Bronchial epithelial cell (primary cell): ENCODE measurements at regions not wholly inside any gene's neighbourhood (a gene's known extent, or its start where the extent isn't known, plus 50 kb on each side); places are given as distances from the start of the nearest gene placed in this dataset.

Experiments used
- DNase-seq: peaks from one replicate; pipeline ENCODE4 v3.0.0-alpha.2; 2010; ENCODE audit warnings: low read depth
- FAIRE-seq: peaks from 2 replicates; lab custom pipeline; 2011; peaks lifted over from hg19 to GRCh38; lab: Jason Lieb, UNC
- H3K27me3 ChIP-seq: 2 replicates; pipeline ENCODE4 v1.5.1; 2011; ENCODE audit warnings: low read length; ENCODE audit not compliant: control insufficient read depth, insufficient read depth
- H3K36me3 ChIP-seq: 2 replicates; pipeline ENCODE4 v1.5.1; 2011; ENCODE audit warnings: low read length; ENCODE audit not compliant: control insufficient read depth, insufficient read depth
- H3K4me3 ChIP-seq: 2 replicates; pipeline ENCODE4 v1.5.1; 2011; ENCODE audit warnings: mild to moderate bottlenecking, low read depth, low read length, control low read depth
- CTCF ChIP-seq: IDR thresholded peaks from 2 replicates; pipeline ENCODE4 v1.5.1; 2011; ENCODE audit warnings: mild to moderate bottlenecking, moderate library complexity, low read length, control low read depth, inconsistent platforms; ENCODE audit not compliant: insufficient read depth, severe bottlenecking

GRCh38 chr6:142624978-142625715 lies 319.8 kb downstream of the HIVEP2 start:
- DNase-seq = peak; percentile 72
- FAIRE-seq = no peak
- H3K4me3 ChIP-seq = no peak overlapping the region
- H3K36me3 ChIP-seq = no peaks in the 10 kb centered on the region
- H3K27me3 ChIP-seq = no peaks in the 10 kb centered on the region
- no peak for TF ChIP-seq CTCF

- DNase-seq (no peak), FAIRE-seq (no peak)
- Histone ChIP-seq H3K27me3 (no peaks in the 10 kb centered on the region), H3K4me3 (no peak overlapping the region), H3K36me3 (no peaks in the 10 kb centered on the region)
- no peak for TF ChIP-seq CTCF
These were observed 317.5 kb downstream of the HIVEP2 start for GRCh38 chr6:142627474-142627873.

- H3K4me3 ChIP-seq = no peak overlapping the region
- DNase-seq = no peak
- H3K36me3 ChIP-seq = no peaks in the 10 kb centered on the region
- FAIRE-seq = no peak
- H3K27me3 ChIP-seq = no peaks in the 10 kb centered on the region
- no peak for TF ChIP-seq CTCF
These were observed 313.2 kb downstream of the HIVEP2 start for GRCh38 chr6:142631517-142632385.

GRCh38 chr6:142633317-142633716 lies 311.7 kb downstream of the HIVEP2 start:
- no peaks in the 10 kb centered on the region for H3K36me3 ChIP-seq
- no peaks in the 10 kb centered on the region for H3K27me3 ChIP-seq
- H3K4me3 ChIP-seq = no peak overlapping the region
- no peak for TF ChIP-seq CTCF
- FAIRE-seq = no peak
- no peak for DNase-seq

- DNase-seq = no peak
- Histone ChIP-seq H3K27me3 (no peaks in the 10 kb centered on the region), H3K36me3 (no peaks in the 10 kb centered on the region), H3K4me3 (no peak overlapping the region)
- no peak for TF ChIP-seq CTCF
- no peak for FAIRE-seq
These were observed 309.8 kb downstream of the HIVEP2 start for GRCh38 chr6:142635130-142635529.
